ENCODE measurements at regions not wholly inside any gene's neighbourhood (a gene's known extent, or its start where the extent isn't known, plus 50 kb on each side); places are given as distances from the start of the nearest gene placed in this dataset.
"Not testable (repeated sequence)": the region's sequence is repeated elsewhere in the genome, so short reads cannot be mapped to it uniquely, and the experiment has no call there.

- not testable (repeated sequence) for DNase-seq
Observed at GRCh38 chr10:78096486-78096885, 62.8 kb downstream of the RPS24 start.

DNA sequence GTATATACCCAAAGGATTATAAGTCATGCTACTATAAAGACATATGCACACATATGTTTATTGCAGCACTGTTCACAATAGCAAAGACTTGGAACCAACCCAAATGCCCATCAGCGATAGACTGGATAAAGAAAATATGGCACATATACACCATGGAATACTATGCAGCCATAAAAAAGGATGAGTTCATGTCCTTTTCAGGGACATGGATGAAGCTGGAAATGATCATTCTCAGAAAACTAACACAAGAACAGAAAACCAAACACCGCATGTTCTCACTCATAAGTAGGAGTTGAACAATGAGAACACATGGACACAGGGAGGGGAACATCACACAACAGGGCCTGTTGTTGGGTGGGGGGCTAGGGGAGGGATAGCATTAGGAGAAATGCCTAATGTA, 68.9 kb downstream of the RPS24 start:
- not testable (repeated sequence) for DNase-seq

GRCh38 chr10:78109210-78109609, 75.5 kb downstream of the RPS24 start:
- DNase-seq, result no peak

DNA sequence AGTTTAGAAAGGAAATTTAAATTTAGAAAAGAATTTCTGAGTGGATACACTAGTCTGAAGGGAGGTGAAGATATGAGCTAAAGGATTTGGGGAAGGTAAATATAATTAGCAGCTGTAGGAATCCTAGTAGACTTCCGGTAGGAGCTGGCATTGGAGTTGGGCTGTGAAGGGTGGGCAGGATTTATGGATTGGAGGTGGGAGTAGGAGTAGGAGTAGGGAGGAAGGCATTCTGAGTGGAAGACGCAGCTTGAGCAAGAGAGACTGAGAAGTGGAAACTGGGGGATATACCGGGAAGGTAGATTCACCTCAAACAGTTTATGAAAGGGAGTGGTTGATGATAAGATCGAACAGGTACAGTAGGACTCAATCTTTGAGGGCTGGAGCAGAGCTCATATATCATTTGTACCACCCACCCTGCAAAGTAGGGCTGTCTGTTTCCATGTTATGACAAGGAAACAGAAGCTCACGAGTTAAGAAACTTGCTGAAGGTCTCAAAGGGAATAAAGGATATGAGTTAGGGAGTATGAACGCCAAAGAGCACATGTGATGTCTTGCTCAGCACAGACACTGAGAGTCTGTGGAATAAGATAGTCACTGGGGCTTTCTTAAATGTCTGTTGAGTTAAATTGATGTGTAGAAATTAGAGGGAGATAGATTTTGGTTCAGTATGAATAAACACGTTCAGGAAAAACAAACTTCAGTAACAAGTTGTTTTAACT, 81.6 kb downstream of the RPS24 start:
- no peak for DNase-seq

DNA sequence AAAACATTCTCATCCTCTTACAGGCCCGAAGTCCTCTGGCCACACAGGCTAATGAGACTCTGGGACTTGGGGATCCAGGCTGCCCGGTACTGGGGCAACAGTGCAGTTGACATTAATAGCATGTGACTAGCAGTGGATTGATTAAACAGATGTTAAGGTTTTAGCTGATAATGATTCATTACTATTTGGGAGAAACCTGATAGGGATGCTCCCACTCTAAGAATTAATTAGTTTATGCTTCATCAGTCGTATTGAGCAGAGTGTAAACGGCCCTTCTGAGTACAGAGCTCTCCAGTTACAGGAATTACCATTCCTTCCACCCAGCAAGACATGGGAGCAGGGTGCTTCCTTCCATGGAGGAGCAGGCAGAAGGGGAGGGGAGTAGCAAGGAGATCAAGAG, 82.7 kb downstream of the RPS24 start:
- DNase-seq, result no peak

DNA sequence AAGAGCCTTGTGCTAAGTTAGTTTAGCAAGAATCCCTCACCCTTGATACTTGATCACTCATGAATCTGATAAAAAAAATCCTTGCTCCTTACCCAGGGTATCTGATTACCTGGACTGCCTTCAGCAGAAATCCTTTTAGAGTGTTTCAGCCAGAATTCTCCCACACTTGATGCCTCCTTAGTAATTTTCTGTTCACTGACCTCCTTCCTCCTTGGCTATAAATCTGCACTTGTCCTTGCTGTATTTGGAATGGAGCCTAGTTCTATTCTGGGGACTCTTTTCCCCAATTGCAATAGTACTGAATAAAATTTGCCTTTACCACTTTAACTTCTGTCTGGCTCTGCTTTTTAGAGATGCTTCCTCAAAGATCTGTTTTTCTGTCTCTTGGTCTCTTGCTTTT, 84.9 kb downstream of the RPS24 start:
- DNase-seq, result no peak

GRCh38 chr10:78121801-78122200, 88.1 kb downstream of the RPS24 start:
- DNase-seq, result no peak

- DNase-seq, result no peak
Observed at GRCh38 chr10:78124167-78124566, 90.5 kb downstream of the RPS24 start.

DNA sequence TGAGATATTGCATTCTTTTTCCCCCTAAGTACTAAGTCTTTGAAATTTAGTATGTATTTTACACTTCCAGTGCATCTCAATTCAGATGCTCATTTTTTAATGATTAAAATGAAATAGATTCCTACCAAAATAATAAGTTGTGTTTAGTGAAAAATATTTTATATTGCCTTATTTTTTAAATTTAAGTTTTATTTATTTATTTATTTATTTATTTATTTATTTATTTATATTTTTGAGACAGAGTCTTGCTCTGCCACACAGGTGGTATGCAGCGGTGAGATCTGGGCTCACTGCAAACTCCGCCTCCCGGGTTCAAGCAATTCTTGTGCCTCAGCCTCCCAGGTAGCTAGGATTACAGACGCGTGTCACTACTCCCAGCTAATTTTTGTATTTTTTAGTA, 95.5 kb downstream of the RPS24 start:
- no peak for DNase-seq

- no peak for DNase-seq
Observed at GRCh38 chr10:78130966-78131710, 97.5 kb downstream of the RPS24 start.

GRCh38 chr10:78134773-78135306, 101.2 kb downstream of the RPS24 start:
- no peak for DNase-seq

GRCh38 chr10:78137147-78137546, 103.5 kb downstream of the RPS24 start:
- DNase-seq, result no peak

DNA sequence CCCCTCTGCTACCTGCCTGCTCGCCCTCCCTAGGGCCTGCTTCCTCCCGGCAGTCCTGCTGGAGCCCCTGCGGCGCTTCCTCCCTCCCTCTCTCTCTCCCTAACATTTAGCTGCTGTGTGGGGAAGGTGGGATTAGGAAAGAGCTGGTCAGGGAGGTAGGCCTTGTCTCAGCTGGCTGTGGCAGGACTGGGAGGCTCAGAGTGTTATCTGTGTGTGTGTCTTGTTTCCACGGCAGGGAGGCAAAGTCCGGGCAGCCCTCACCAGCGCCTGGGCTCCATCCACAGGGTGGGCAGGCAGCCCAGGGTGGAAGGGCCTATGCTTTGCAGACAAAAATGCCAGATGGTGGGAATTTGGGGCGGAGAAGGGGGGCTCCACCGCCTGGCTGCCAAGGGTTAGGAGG, 105.7 kb downstream of the RPS24 start:
- DNase-seq, result no peak

- no peak for DNase-seq
Observed at GRCh38 chr10:78140066-78140630, 106.5 kb downstream of the RPS24 start.

GRCh38 chr10:78143576-78143975, 109.9 kb downstream of the RPS24 start:
- no peak for DNase-seq

DNA sequence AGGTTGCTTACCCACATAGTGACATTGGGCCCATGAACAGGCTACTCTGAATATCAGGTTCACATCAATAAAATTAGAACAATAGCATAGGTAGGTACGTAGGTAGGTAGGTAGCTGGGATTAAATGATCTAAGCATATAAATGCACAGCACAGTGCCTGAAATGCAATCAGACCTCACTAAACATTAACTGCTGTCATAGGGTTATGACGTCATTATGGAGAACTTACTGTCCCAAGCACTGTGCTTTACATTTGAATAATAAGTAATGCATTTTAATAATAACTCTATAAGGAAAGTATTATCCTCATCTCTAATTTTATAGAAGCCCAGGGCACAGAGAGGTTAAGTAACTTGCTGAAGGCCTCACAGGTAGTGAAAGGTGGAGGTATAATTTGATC, 112.5 kb downstream of the RPS24 start:
- DNase-seq, result no peak

DNA sequence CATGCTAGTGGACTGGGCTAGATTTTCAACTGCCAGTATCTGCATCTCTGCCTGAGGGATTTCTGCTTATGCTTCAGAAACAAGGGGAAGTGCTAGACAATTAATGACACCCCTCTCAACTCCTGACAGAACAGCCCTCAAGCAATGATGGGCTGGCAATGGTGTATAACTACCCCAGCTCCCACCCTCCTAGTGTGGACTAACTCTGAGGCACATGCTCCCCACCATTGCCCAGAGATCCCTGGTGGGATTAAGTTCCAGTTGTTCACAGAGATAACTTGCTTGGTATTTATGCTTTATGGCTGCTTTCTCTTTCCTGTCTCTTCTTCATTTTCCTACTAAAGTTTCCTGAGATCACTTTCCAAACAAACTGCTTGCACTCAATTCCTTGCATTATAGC, 113.5 kb downstream of the RPS24 start:
- DNase-seq, result no peak

DNA sequence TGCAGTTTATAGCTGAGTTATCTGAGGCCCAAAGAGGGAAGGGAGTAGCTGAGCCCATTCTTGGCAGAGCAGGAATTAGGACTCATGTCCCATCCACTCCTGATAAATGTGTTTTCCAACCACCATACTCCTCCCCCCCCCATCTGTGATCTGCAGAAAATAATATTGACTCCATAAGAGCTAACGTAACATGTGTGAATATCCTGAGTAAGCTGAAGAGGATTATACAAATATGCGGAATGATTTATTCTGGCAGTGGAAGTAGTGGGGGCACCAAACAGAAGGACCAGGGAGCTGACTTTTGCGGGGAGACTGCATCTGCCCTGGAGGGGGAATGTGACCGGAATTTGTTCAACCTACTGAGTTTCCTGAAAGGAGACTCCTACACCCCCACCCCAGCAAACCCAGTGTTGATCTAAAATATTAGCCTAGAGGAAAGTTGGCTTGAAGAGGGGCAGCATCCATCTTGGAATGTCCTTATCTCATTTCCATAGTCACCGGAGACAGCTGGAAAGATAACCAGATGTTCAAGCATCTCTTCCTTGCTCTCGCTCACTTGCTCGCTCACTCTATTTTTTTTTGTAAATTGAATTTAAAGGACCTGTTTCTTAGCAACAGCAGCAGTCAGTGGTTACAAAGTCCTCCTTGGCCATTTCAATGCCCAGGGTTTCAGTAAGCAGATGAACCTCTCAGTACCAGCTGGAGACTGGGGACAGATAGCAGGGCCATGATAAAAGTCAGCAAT, 114.7 kb downstream of the RPS24 start:
- no peak for DNase-seq

DNA sequence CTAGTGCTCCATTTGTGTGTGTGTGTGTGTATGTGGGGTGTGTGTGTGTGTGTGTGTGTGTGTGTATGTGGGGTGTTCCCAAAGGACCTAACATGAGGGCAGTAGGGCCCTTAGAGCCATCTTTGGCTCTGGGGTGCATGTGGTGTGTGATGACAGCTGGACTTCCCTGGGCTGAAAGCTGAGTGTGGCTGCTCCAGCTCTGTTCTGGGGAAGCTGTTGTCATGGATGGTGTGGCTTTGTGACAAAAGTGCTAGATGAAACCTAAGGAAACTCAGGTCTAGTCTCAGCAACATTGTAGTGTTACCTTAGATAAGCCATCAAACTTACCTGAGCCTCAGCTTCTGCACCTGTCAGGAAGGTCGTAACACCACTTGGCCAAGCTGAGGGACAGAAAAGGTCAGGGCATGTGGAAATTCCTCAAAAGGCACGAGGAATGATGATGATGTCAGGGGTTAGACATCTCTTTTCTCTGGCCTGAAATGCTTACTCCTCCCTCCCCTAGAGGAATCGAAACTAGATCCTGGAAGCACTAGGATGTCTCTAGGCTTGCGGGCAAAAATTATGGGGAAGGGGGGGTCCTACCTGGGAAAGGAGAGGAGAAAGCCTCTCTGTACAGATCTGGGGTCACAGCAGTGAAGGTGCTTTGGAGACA, 115.4 kb downstream of the RPS24 start:
- DNase-seq, result no peak

GRCh38 chr10:78150756-78151155, 117.1 kb downstream of the RPS24 start:
- no peak for DNase-seq

DNA sequence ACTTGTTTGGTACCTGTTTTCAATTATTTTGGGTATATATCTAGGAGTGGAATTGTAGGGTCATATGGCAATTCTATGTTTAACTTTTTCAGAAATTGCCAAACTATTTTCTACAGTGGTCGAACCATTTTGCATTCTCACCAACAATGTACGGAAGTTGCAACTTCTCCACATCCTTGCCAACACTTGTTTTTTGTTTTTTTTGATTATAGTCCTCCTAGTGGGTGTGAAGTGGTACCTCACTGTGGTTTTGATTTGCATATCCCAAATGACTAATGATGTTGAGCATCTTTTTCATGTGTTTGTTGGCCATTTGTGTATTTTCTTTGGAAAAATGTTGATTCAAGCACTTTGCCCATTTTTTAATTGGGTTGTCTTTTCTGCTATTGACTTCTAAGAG, 122.1 kb downstream of the RPS24 start:
- no peak for DNase-seq

- DNase-seq, result no peak
Observed at GRCh38 chr10:78160591-78160990, 126.9 kb downstream of the RPS24 start.

DNA sequence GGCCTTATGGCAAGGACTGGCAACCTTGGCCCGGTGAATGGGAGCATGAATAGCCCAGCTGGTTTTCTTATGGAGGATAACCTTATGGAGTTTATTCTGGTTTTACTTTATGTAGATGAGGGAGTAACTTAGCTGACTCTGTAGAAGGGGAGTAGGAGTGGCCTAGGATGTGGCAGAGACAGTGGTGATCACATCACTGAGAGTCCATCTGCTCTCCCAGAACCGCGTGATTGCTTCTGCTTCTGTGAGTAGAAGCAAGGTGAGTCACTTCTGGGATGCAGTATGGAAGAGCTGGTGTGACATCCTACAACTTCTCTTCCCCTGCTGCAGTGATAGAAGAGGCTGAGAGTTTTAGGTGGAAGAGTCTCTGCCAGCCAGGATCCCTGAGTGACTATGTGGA, 129.2 kb downstream of the RPS24 start:
- DNase-seq, result no peak
